HepG2 (cell line): ENCODE measurements at regions not wholly inside any gene's neighbourhood (a gene's known extent, or its start where the extent isn't known, plus 50 kb on each side); places are given as distances from the start of the nearest gene placed in this dataset.

Experiments
- FOXM1 ChIP-seq: sonication (generic); formaldehyde crosslinking; IDR thresholded peaks from 2 replicates; pipeline ENCODE4 v1.5.0; 2020; ENCODE audit warnings: missing genetic modification reagents
- FOXO4 ChIP-seq: sonication (generic); formaldehyde crosslinking; conservative IDR thresholded peaks from 2 replicates; pipeline ENCODE4 v1.8.1; 2023; ENCODE audit warnings: missing genetic modification reagents
- HOXA7 ChIP-seq: sonication (generic); formaldehyde crosslinking; IDR thresholded peaks from 2 replicates; pipeline ENCODE4 v1.8.1; 2022; ENCODE audit warnings: mild to moderate bottlenecking, missing genetic modification reagents, moderate library complexity
- KDM3A ChIP-seq: IDR thresholded peaks from 2 replicates; pipeline ENCODE4 v1.6.1; 2018; ENCODE audit warnings: low read depth, missing compliant biosample characterization
- NFIC ChIP-seq: IDR thresholded peaks from 2 replicates; pipeline ENCODE4 v1.6.1; 2012; ENCODE audit warnings: mild to moderate bottlenecking, low read length, inconsistent platforms
- RAD51 ChIP-seq: fragments of 450-650 bp; IDR thresholded peaks from 2 replicates; pipeline ENCODE4 v1.6.1; 2016; ENCODE audit warnings: borderline replicate concordance
- RBM39 ChIP-seq: fragments of 200-400 bp; formaldehyde crosslinking; IDR thresholded peaks from one replicate; pipeline ENCODE4 v1.6.1; 2018; ENCODE audit warnings: antibody characterized with exemption, mild to moderate bottlenecking, low read depth, low read length; ENCODE audit not compliant: poor library complexity, severe bottlenecking
- TAF1 ChIP-seq: sonication (generic); formaldehyde crosslinking; IDR thresholded peaks from 2 replicates; pipeline ENCODE4 v1.4.0; 2020; ENCODE audit warnings: missing genetic modification reagents
- ZMAT3 ChIP-seq: sonication (generic); formaldehyde crosslinking; conservative IDR thresholded peaks from 2 replicates; pipeline ENCODE4 v1.7.0; 2021; ENCODE audit warnings: missing genetic modification reagents
- ZNF547 ChIP-seq: sonication (generic); formaldehyde crosslinking; IDR thresholded peaks from 2 replicates; pipeline ENCODE4 v1.5.1; 2020; ENCODE audit warnings: mild to moderate bottlenecking, missing genetic modification reagents
- ZNF644 ChIP-seq: IDR thresholded peaks from 2 replicates; pipeline ENCODE4 v1.6.1; 2016; ENCODE audit warnings: low read depth
- TF ChIP-seq, protein P1 (sequence below): sonication (generic); formaldehyde crosslinking; IDR thresholded peaks from 2 replicates; pipeline ENCODE4 v1.4.0; 2020; ENCODE audit warnings: mild to moderate bottlenecking, missing genetic modification reagents
- TF ChIP-seq, protein P2 (sequence below): sonication (generic); formaldehyde crosslinking; IDR thresholded peaks from 2 replicates; pipeline ENCODE4; 2020; ENCODE audit warnings: missing genetic modification reagents, mild to moderate bottlenecking, borderline replicate concordance

DNA sequence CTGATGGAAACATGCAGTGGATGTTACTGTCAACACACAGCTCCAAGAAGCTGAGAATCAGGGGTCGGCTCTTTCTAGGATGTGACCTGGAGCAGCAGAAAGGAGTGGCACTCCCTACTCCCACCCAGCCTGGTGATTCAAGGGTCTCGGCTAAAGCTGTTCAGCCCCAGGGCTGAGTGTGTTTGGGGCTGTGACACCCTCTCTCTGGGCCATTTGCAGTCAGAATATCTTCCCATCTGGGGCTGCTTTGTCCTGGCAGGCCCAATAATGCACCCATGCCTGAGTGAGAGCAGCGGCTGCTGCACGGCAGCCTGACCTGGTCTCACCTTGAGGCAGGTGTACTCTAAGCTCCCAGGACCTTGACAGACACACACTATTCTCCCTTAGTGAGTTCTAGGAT is 52.5 kb upstream of the AJAP1 start (continued):
- TF ChIP-seq, protein P1, sequence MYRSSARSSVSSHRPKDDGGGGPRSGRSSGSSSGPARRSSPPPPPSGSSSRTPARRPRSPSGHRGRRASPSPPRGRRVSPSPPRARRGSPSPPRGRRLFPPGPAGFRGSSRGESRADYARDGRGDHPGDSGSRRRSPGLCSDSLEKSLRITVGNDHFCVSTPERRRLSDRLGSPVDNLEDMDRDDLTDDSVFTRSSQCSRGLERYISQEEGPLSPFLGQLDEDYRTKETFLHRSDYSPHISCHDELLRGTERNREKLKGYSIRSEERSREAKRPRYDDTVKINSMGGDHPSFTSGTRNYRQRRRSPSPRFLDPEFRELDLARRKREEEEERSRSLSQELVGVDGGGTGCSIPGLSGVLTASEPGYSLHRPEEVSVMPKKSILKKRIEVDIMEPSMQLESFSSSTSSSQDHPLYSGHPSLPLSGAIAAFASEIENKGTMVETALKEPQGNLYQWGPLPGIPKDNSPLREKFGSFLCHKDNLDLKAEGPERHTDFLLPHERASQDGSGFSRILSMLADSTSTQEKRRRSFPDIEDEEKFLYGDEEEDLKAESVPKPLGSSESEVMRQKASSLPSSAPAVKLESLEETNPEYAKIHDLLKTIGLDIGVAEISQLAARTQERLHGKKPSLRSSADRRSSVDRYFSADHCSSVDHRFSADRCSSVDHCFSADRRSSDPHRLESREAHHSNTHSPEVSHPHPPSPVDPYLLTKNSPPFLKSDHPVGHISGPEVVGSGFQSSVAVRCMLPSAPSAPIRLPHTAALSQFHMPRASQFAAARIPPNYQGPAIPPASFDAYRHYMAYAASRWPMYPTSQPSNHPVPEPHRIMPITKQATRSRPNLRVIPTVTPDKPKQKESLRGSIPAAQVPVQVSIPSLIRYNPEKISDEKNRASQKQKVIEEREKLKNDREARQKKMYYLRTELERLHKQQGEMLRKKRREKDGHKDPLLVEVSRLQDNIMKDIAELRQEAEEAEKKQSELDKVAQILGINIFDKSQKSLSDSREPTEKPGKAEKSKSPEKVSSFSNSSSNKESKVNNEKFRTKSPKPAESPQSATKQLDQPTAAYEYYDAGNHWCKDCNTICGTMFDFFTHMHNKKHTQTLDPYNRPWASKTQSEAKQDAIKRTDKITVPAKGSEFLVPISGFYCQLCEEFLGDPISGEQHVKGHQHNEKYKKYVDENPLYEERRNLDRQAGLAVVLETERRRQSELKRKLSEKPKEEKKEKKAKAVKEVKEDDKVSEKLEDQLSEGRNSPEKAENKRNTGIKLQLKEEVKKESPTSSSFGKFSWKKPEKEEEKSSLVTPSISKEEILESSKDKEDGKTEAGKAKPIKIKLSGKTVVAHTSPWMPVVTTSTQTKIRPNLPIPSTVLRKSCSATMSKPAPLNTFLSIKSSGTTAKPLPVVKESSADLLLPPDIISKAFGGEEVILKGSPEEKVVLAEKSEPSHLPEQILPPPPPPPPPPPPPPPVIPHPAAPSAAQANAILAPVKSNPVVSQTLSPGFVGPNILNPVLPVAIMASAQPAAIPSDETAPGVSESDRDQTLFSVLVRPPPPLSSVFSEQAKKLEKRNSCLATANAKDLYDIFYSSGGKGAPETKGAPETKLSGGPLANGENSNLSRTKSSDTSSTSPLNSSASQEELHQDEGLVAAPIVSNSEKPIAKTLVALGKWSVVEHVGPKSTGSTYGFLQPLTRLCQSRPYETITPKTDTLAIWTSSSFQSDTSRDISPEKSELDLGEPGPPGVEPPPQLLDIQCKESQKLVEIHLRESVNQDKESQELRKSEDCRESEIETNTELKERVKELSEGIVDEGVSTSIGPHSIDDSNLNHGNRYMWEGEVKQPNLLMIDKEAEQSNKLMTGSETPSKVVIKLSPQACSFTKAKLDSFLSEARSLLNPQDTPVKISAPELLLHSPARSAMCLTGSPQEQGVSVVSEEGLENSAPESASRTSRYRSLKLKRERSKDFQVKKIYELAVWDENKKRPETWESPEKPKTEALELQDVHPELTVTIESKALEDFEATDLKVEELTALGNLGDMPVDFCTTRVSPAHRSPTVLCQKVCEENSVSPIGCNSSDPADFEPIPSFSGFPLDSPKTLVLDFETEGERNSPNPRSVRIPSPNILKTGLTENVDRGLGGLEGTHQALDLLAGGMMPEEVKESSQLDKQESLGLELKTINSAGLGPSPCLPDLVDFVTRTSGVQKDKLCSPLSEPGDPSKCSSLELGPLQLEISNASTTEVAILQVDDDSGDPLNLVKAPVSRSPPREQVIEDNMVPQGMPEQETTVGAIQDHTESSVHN = no peak
- TF ChIP-seq HOXA7 (CRISPR knock-in tag) = no peak
- TF ChIP-seq FOXM1 (CRISPR knock-in tag) = no peak
- no peak for TF ChIP-seq KDM3A (CRISPR knock-in tag)
- no peak for TF ChIP-seq RBM39
- no peak for TF ChIP-seq ZMAT3 (CRISPR knock-in tag)
- no peak for TF ChIP-seq ZNF644 (CRISPR knock-in tag)
- TF ChIP-seq, protein P2, sequence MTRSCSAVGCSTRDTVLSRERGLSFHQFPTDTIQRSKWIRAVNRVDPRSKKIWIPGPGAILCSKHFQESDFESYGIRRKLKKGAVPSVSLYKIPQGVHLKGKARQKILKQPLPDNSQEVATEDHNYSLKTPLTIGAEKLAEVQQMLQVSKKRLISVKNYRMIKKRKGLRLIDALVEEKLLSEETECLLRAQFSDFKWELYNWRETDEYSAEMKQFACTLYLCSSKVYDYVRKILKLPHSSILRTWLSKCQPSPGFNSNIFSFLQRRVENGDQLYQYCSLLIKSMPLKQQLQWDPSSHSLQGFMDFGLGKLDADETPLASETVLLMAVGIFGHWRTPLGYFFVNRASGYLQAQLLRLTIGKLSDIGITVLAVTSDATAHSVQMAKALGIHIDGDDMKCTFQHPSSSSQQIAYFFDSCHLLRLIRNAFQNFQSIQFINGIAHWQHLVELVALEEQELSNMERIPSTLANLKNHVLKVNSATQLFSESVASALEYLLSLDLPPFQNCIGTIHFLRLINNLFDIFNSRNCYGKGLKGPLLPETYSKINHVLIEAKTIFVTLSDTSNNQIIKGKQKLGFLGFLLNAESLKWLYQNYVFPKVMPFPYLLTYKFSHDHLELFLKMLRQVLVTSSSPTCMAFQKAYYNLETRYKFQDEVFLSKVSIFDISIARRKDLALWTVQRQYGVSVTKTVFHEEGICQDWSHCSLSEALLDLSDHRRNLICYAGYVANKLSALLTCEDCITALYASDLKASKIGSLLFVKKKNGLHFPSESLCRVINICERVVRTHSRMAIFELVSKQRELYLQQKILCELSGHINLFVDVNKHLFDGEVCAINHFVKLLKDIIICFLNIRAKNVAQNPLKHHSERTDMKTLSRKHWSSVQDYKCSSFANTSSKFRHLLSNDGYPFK = no peak
- TF ChIP-seq FOXO4 (CRISPR knock-in tag) = no peak
- no peak for TF ChIP-seq ZNF547 (CRISPR knock-in tag)
- no peak for TF ChIP-seq RAD51
- TF ChIP-seq NFIC = no peak
- no peak for TF ChIP-seq TAF1
